GM20431 (cell line): ENCODE measurements at regions not wholly inside any gene's neighbourhood (a gene's known extent, or its start where the extent isn't known, plus 50 kb on each side); places are given as distances from the start of the nearest gene placed in this dataset.
"Not testable (repeated sequence)": the region's sequence is repeated elsewhere in the genome, so short reads cannot be mapped to it uniquely, and the experiment has no call there.

Experiments used
- in situ Hi-C: fragments of 300-500 bp; cut with MseI, MboI; formaldehyde crosslinking; loops from one replicate; pipeline ENCODE4 v1.15.0; 2020; ENCODE audit warnings: low sequenced_read_pairs; ENCODE audit not compliant: unreplicated experiment

GRCh38 chr12:114616081-114616480, 67.9 kb downstream of the TBX3 start:
- in situ Hi-C loops, result no loop called here

GRCh38 chr12:114614040-114614439, 69.9 kb downstream of the TBX3 start:
- in situ Hi-C loops, result no loop called here

GRCh38 chr12:114612062-114612461, 71.9 kb downstream of the TBX3 start:
- in situ Hi-C loops, result no loop called here

GRCh38 chr12:114611145-114612018, 72.6 kb downstream of the TBX3 start:
- in situ Hi-C loops, result no loop called here

- in situ Hi-C loops, result no loop called here
Observed at GRCh38 chr12:114608509-114608908, 75.5 kb downstream of the TBX3 start.

GRCh38 chr12:114605918-114606317, 78.1 kb downstream of the TBX3 start:
- in situ Hi-C loops, result no loop called here

- in situ Hi-C loops, result no loop called here
Observed at GRCh38 chr12:114604606-114605005, 79.4 kb downstream of the TBX3 start.

GRCh38 chr12:114600584-114600983, 83.4 kb downstream of the TBX3 start:
- in situ Hi-C loops, result not testable (repeated sequence)

- in situ Hi-C loops, result no loop called here
Observed at GRCh38 chr12:114598111-114598510, 85.9 kb downstream of the TBX3 start.

GRCh38 chr12:114592946-114593345, 91.0 kb downstream of the TBX3 start:
- in situ Hi-C loops, result no loop called here

GRCh38 chr12:114588061-114588460, 95.9 kb downstream of the TBX3 start:
- in situ Hi-C loops, result no loop called here

GRCh38 chr12:114580306-114580705, 103.7 kb downstream of the TBX3 start:
- in situ Hi-C loops, result no loop called here

GRCh38 chr12:114579389-114579788, 104.6 kb downstream of the TBX3 start:
- in situ Hi-C loops, result no loop called here

- in situ Hi-C loops, result no loop called here
Observed at GRCh38 chr12:114562654-114563053, 121.3 kb downstream of the TBX3 start.

GRCh38 chr12:114555451-114555850, 128.5 kb downstream of the TBX3 start:
- in situ Hi-C loops, result no loop called here

GRCh38 chr12:114547636-114548035, 136.3 kb downstream of the TBX3 start:
- in situ Hi-C loops, result no loop called here

GRCh38 chr12:114530417-114530816, 124.5 kb upstream of the TBX5 start:
- in situ Hi-C loops, result no loop called here

GRCh38 chr12:114529966-114530365, 124.0 kb upstream of the TBX5 start:
- in situ Hi-C loops, result no loop called here

GRCh38 chr12:114528766-114529165, 122.8 kb upstream of the TBX5 start:
- in situ Hi-C loops, result no loop called here

GRCh38 chr12:114521160-114521559, 115.2 kb upstream of the TBX5 start:
- in situ Hi-C loops, result not testable (repeated sequence)

GRCh38 chr12:114512351-114512750, 106.4 kb upstream of the TBX5 start:
- in situ Hi-C loops, result no loop called here
